ENCODE measurements at regions not wholly inside any gene's neighbourhood (a gene's known extent, or its start where the extent isn't known, plus 50 kb on each side); places are given as distances from the start of the nearest gene placed in this dataset.

DNA sequence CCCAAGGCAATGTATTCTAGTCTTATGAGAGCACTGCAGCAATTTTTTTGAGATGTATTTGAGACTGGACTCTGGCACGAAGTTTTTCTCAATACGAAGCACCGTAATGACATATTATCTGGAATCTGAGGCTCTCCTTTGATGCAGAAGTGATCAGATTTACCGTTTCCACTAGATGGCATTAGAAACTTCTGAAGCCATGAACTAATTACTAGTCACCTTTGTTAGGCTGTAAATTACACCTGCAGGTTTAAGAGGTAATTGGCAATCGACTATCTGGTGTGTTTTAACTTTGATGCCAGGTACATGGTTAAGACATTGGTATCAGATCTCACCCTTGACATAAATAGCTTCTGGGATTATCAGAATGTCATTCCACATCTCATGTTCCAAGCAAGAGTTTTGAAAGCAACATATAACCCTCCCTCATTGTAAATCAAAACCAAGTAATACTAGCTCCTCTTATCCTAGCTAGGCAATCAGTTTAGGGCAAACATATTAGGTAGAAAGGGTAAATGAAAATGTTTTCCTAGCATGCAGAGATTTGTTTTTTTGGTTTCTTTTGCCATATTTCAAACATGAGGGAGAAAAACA is 254.6 kb upstream of the SPRED2 start:
- H3K4me3 ChIP-seq (ENCODE audit: control insufficient read depth, low read depth, low read length): no peak overlapping the region
- TF ChIP-seq, protein P1, sequence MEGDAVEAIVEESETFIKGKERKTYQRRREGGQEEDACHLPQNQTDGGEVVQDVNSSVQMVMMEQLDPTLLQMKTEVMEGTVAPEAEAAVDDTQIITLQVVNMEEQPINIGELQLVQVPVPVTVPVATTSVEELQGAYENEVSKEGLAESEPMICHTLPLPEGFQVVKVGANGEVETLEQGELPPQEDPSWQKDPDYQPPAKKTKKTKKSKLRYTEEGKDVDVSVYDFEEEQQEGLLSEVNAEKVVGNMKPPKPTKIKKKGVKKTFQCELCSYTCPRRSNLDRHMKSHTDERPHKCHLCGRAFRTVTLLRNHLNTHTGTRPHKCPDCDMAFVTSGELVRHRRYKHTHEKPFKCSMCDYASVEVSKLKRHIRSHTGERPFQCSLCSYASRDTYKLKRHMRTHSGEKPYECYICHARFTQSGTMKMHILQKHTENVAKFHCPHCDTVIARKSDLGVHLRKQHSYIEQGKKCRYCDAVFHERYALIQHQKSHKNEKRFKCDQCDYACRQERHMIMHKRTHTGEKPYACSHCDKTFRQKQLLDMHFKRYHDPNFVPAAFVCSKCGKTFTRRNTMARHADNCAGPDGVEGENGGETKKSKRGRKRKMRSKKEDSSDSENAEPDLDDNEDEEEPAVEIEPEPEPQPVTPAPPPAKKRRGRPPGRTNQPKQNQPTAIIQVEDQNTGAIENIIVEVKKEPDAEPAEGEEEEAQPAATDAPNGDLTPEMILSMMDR (IDR thresholded peaks at IDR 0.05; ENCODE audit: control insufficient read depth, insufficient read depth, low read depth, low read length, missing control alignments): no peak
- DNase-seq (ENCODE audit: low read depth): no peak

- no peak overlapping the region for H3K4me3 ChIP-seq (ENCODE audit: control insufficient read depth, low read depth, low read length)
- no peak for DNase-seq (ENCODE audit: low read depth)
- TF ChIP-seq, protein P1 (IDR thresholded peaks at IDR 0.05; ENCODE audit: control insufficient read depth, insufficient read depth, low read depth, low read length, missing control alignments): no peak
These were observed 249.1 kb upstream of the SPRED2 start for GRCh38 chr2:65681503-65681902.

- no peak for DNase-seq (ENCODE audit: low read depth)
- no peak overlapping the region for H3K4me3 ChIP-seq (ENCODE audit: control insufficient read depth, low read depth, low read length)
- TF ChIP-seq, protein P1 (IDR thresholded peaks at IDR 0.05; ENCODE audit: control insufficient read depth, insufficient read depth, low read depth, low read length, missing control alignments): no peak
These were observed 246.5 kb upstream of the SPRED2 start for GRCh38 chr2:65678779-65679391.

DNA sequence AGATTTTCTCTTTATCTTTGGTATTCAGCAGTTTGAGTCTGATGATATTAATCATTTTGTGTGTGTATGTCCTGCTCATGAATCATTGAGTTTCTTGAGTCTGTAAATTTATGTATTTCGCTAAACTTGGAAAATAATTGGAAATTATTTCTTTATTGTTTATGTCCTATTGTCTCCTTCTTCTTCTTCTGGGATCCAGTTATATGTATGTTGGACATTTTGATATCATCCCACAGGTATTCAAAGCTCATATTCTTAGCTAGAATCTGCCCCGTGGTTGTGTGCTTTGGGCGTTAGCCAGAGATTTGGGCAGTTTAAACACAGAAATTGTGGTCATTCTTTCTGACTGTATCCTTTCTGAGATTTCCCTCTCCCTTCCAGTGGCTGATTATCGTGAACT is 243.0 kb upstream of the SPRED2 start:
- no peak for DNase-seq (ENCODE audit: low read depth)
- TF ChIP-seq, protein P1 (IDR thresholded peaks at IDR 0.05; ENCODE audit: control insufficient read depth, insufficient read depth, low read depth, low read length, missing control alignments): no peak

GRCh38 chr2:65671670-65672242 is 239.4 kb upstream of the SPRED2 start:
- H3K4me3 ChIP-seq (ENCODE audit: control insufficient read depth, low read depth, low read length): no peak overlapping the region
- no peak for DNase-seq (ENCODE audit: low read depth)
- TF ChIP-seq, protein P1 (IDR thresholded peaks at IDR 0.05; ENCODE audit: control insufficient read depth, insufficient read depth, low read depth, low read length, missing control alignments): no peak

More for the DNA sequence above, 243.0 kb upstream of the SPRED2 start:
- no peak overlapping the region for H3K4me3 ChIP-seq (ENCODE audit: control insufficient read depth, low read depth, low read length)

DNA sequence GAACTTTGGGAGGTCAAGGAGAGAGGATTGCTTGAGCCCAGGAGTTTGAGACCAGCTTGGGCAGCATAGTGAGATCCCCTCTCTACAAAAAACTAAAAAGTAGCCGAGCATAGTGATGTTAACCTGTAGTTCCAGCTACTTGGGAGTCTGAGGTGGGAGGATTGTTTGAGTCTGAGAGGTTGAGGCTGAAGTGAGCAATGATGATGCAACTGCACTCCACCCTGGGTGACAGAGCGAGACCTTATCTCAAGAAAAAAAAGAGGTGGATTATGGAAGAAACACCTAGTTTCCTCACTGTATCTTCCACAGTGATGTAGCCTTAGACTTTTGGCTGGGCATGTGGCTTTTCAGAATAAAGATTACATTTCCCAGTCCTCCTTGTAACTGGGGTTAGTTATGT is 237.2 kb upstream of the SPRED2 start:
- TF ChIP-seq, protein P1 (IDR thresholded peaks at IDR 0.05; ENCODE audit: control insufficient read depth, insufficient read depth, low read depth, low read length, missing control alignments): no peak
- no peak overlapping the region for H3K4me3 ChIP-seq (ENCODE audit: control insufficient read depth, low read depth, low read length)
- no peak for DNase-seq (ENCODE audit: low read depth)
